ENCODE measurements at regions not wholly inside any gene's neighbourhood (a gene's known extent, or its start where the extent isn't known, plus 50 kb on each side); places are given as distances from the start of the nearest gene placed in this dataset.

- no peaks in the 10 kb centered on the region for H3K27me3 ChIP-seq (ENCODE audit: insufficient read depth, low read length, poor library complexity, severe bottlenecking)
- H3K9me2 ChIP-seq (replicated peaks; ENCODE audit: low read depth, low read length), result no peaks in the 10 kb centered on the region
- H3K9me3 ChIP-seq (ENCODE audit: insufficient read depth, low read depth, low read length), result no peaks in the 10 kb centered on the region
- no peak overlapping the region for H2AFZ ChIP-seq (ENCODE audit: low read length)
- no peaks in the 10 kb centered on the region for H3K4me1 ChIP-seq (ENCODE audit: insufficient read depth, low read length, poor library complexity, severe bottlenecking)
- no peaks in the 10 kb centered on the region for H3K36me3 ChIP-seq (ENCODE audit: insufficient read depth, low read length)
- no peaks in the 10 kb centered on the region for H3F3A ChIP-seq (ENCODE audit: low read depth)
- H3K9ac ChIP-seq (ENCODE audit: low read depth, low read length, poor library complexity, severe bottlenecking), result no peak overlapping the region
- no peaks in the 10 kb centered on the region for H3K79me2 ChIP-seq (ENCODE audit: insufficient read depth, low read length)
- no peak overlapping the region for H3K4me3 ChIP-seq (ENCODE audit: low read length, poor library complexity, severe bottlenecking)
- no peaks in the 10 kb centered on the region for H4K20me1 ChIP-seq (ENCODE audit: insufficient read depth, low read length, poor library complexity, severe bottlenecking)
- no peak for TF ChIP-seq EZH2phosphoT487 (IDR thresholded peaks at IDR 0.05; ENCODE audit: borderline replicate concordance)
- no peak for TF ChIP-seq CTCF (conservative IDR thresholded peaks at IDR 0.05; ENCODE audit: low read length)
- H3K4me2 ChIP-seq (ENCODE audit: low read depth, low read length, poor library complexity, severe bottlenecking), result no peak overlapping the region
These were observed 156.3 kb upstream of the RAI2 start for GRCh38 chrX:18017411-18017810.

- no peak overlapping the region for H2AFZ ChIP-seq (ENCODE audit: low read length)
- no peaks in the 10 kb centered on the region for H3K27me3 ChIP-seq (ENCODE audit: insufficient read depth, low read length, poor library complexity, severe bottlenecking)
- H3K9me3 ChIP-seq (ENCODE audit: insufficient read depth, low read depth, low read length), result no peaks in the 10 kb centered on the region
- H3K4me2 ChIP-seq (ENCODE audit: low read depth, low read length, poor library complexity, severe bottlenecking), result no peak overlapping the region
- H3K79me2 ChIP-seq (ENCODE audit: insufficient read depth, low read length), result no peaks in the 10 kb centered on the region
- H3F3A ChIP-seq (ENCODE audit: low read depth), result no peaks in the 10 kb centered on the region
- no peaks in the 10 kb centered on the region for H3K4me1 ChIP-seq (ENCODE audit: insufficient read depth, low read length, poor library complexity, severe bottlenecking)
- TF ChIP-seq CTCF (conservative IDR thresholded peaks at IDR 0.05; ENCODE audit: low read length), result no peak
- no peak for TF ChIP-seq EZH2phosphoT487 (IDR thresholded peaks at IDR 0.05; ENCODE audit: borderline replicate concordance)
- no peak overlapping the region for H3K9ac ChIP-seq (ENCODE audit: low read depth, low read length, poor library complexity, severe bottlenecking)
- H4K20me1 ChIP-seq (ENCODE audit: insufficient read depth, low read length, poor library complexity, severe bottlenecking), result no peaks in the 10 kb centered on the region
- H3K4me3 ChIP-seq (ENCODE audit: low read length, poor library complexity, severe bottlenecking), result no peak overlapping the region
- H3K36me3 ChIP-seq (ENCODE audit: insufficient read depth, low read length), result no peaks in the 10 kb centered on the region
- H3K9me2 ChIP-seq (replicated peaks; ENCODE audit: low read depth, low read length), result no peaks in the 10 kb centered on the region
These were observed 155.8 kb upstream of the RAI2 start for GRCh38 chrX:18016941-18017340.

GRCh38 chrX:18010253-18010652, 149.2 kb upstream of the RAI2 start:
- TF ChIP-seq EZH2phosphoT487 (IDR thresholded peaks at IDR 0.05; ENCODE audit: borderline replicate concordance), result no peak
- no peak for TF ChIP-seq CTCF (conservative IDR thresholded peaks at IDR 0.05; ENCODE audit: low read length)
- Histone ChIP-seq H3K9ac (ENCODE audit: low read depth, low read length, poor library complexity, severe bottlenecking) (no peak overlapping the region), H3F3A (ENCODE audit: low read depth) (no peaks in the 10 kb centered on the region), H2AFZ (ENCODE audit: low read length) (no peak overlapping the region), H3K27me3 (ENCODE audit: insufficient read depth, low read length, poor library complexity, severe bottlenecking) (no peaks in the 10 kb centered on the region), H3K4me1 (ENCODE audit: insufficient read depth, low read length, poor library complexity, severe bottlenecking) (no peaks in the 10 kb centered on the region), H3K36me3 (ENCODE audit: insufficient read depth, low read length) (no peaks in the 10 kb centered on the region), H3K9me3 (ENCODE audit: insufficient read depth, low read depth, low read length) (no peaks in the 10 kb centered on the region), H3K9me2 (replicated peaks; ENCODE audit: low read depth, low read length) (no peaks in the 10 kb centered on the region), H4K20me1 (ENCODE audit: insufficient read depth, low read length, poor library complexity, severe bottlenecking) (no peaks in the 10 kb centered on the region), H3K4me2 (ENCODE audit: low read depth, low read length, poor library complexity, severe bottlenecking) (no peak overlapping the region), H3K79me2 (ENCODE audit: insufficient read depth, low read length) (no peaks in the 10 kb centered on the region), H3K4me3 (ENCODE audit: low read length, poor library complexity, severe bottlenecking) (no peak overlapping the region)

All from Loucy (cell line).